DMS153 (cell line): ENCODE measurements at regions not wholly inside any gene's neighbourhood (a gene's known extent, or its start where the extent isn't known, plus 50 kb on each side); places are given as distances from the start of the nearest gene placed in this dataset.

Experiments used
- DNase-seq: peaks from one replicate; lab custom pipeline; 2025; lab: John Stamatoyannopoulos, UW

DNA sequence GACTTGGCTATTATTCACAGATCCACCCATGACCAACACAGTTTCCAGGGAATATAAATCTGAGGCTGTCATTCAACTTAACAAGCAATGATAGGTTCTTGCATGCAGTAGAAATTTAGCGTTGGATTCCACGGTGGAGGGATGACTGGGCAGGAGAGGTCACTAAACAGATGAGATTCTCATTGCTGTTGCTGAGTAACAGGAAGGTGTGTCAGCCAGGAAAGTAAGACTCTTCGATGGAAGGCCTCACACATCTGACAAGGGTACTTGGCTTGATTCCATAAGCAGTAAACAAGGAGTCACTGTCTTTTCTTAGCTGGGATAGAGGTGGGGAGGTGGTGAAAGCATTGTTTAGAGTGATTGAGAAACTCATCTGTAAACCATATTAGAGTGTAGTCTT, 1152.0 kb downstream of the SORCS3 start:
- DNase-seq = no peak

DNA sequence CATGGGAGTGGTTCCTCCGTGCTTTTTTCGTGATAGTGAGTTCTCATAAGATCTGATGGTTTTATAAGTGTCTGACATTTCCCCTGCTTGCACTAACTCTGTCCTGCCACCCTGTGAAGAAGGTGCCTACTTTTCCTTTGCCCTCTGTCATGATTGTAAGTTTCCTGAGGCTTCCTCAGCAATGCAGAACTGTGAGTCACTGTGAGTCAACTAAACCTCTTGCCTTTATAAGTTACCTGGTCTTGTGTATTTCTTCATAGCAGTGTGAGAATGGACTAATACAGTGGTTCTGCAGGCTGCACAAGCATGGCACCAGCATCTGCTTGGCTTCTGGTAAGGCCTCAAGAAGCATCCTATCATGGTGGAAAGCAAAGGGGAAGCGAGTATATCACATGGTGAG, 1144.6 kb downstream of the SORCS3 start:
- DNase-seq = no peak

DNA sequence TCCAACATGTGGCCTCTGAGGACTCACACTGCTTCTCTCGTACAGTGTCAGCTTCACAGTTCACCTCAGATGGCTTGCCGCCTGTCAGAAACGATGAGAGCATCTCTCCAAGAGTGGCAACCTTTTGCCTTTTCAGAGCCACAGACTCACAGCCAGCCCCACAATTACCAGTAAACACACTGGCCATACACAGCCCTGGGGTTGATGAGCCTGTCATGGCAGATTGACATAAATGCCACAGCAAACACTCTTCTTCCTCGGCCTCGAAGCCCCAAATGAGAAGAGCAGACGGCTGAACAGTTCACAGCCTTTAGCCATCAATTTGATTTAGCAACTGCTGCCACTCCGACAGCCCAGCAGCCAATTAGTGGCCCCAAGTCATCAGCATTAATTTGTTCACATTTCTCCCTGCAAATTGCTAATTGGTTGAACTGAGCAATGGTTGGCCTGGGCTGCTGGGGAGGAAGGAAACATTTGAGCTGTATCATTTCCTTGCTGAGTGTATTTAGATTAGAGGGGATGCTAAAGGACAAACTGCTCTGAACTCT, 1142.9 kb downstream of the SORCS3 start:
- no peak for DNase-seq

DNA sequence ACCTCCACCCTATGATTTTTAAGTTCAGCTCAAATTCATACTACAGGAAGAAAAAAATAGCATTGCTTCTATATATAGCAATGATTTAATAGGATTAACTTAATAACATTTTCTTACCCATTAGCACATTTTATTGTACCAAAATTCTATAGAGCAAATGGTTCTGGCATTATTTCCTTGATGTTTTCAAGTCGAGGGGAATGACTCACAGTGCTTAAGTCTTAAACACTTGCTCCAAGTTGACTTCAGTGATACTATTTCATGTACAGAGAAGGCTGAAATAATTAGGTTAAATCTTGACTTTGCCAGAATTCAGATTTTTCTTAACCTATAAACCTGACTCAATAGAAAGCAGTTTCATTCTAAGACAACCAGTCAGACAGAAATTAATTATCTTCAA, 1133.8 kb downstream of the SORCS3 start:
- DNase-seq = no peak

DNA sequence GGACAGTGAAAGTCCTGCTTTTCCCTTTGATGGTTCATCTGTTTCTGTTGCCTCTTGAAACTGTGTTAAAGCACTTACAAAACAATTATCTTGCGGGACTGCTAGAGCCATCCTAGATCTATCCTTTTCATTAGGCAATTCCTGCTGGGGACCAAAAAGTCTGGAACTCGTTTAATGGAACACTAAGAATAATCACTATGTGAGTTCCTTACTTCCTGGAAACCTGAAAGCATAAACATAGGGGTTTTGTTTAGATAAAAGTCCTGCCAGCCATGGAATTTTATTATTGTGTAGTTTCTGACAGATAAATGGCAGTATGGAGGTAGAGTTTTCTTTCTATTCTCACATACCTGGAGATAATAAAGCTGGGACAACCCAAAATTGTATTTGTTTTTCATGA, 1133.3 kb downstream of the SORCS3 start:
- DNase-seq = no peak

DNA sequence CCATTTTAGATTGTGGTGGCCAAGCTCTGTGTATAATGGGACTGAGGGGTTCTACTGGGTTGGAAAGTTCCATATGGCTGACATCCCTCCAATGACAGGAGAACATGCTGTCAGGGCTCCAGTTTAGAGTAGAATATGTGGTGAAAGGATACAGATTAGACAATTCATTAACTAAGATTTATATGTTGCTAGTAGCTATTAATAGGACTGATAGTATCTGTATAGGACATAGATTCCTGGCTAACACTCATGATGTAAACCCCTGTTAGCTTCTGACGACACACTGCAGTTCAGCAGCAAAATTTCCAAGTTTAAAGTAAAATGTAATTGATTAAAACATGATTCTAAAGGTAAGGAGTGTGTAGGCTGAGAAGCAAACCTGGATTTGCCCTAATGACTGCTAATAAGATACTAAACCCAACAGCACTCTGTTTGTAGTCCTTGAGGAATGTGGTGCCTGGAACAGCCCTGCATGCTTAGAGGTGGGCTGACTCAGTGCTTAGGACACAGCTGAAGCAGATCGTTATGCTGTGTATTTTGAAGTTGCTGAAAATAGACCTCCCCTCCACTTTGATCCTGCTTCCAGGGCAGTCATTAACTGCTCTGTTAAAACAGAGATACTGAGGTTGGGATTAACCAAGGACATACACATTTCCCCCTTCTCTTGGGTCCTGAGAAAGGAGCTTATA, 1129.6 kb downstream of the SORCS3 start:
- DNase-seq = no peak

DNA sequence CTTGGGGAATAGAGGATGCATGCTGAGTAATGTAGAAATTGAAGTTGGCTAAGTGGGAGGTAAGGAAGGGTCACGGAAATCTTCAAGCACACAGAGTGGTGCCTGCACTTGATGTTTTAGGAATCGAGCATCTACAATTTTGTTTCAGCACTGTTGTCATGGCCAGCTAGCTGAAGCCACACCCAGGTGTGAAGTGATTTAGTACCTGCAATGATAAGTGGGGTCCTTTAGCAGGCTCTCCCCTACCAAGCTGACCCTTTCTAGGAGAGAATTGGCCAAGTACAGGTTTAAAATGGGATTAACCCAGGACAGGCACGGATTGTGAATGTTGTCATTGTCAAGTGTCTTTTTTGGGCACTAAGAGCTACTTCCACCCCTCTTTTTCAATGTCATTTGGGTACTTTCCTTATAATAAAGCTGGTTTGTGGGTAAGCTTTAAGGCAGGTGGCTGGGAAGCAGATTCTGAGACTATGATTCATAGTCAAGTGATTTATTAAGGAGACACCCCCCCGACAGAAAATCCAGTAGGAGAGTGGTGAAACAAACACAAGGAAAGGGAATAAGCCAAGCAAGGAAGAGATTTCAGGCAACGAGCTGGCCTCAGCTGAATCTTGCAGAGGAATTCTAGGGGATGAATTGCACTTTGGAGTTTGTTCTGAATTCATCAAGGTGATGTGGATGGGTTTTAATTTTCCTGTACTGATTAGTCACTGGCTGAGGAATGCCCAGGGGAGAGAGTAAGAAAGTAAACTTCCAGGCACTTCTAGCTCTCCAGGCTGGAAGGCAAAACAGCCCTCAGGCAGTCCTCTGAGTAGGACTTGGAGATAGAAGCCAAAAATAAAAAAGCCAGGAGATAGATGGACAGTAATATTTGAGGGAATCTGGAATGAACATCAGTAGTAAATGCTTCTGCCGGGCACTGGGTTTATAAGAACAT, 1128.4 kb downstream of the SORCS3 start:
- no peak for DNase-seq

DNA sequence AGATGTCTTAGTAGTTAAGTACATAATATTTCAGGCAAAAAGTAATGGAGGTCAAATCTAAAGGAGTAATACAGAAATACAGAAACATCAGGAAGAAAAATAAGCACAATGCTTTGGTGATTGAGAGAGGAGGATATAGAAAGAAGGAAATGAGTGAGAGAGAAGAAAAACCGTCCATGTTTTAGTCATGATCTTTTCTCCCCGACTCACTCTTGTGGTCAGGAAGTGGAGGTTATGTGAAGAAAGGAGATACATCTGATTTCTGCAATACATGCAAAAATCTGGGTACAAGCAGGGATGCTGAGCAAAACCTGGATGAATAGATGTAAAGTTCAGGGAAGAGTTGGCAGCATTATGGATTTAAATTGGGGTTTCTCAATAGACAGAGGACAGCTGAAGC, 1122.5 kb downstream of the SORCS3 start:
- DNase-seq = no peak

DNA sequence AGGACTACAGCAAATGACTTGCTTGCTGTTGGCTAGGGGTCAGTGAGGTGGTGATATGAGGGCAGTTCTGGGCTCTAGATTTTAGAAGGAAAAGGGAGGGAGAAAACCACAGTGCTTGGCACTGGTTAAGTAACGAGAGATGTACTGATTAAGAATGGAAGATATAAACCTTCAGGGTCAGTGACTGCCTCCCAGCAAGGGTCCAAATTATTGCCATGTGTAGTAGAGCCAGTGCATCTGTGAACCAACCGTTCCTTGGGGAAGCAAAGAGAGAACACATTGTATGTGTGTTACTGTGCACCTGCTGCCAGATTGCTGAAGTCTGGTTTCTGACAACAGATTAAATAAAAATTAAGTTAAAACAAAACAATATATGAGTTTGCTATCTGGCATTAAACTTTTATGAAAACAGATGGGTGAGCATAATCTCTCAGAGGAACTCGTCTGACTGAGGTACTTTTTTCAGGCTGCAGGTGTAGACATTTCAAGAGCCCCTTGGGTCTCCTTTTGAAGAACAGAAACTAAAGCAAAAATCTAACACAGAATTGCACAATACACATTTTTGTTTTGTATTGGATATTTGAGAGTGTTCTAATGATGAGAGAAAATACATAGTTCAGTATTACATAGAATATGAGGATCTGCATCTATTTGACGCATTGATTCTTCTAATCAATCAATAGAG, 1120.6 kb downstream of the SORCS3 start:
- DNase-seq = no peak

DNA sequence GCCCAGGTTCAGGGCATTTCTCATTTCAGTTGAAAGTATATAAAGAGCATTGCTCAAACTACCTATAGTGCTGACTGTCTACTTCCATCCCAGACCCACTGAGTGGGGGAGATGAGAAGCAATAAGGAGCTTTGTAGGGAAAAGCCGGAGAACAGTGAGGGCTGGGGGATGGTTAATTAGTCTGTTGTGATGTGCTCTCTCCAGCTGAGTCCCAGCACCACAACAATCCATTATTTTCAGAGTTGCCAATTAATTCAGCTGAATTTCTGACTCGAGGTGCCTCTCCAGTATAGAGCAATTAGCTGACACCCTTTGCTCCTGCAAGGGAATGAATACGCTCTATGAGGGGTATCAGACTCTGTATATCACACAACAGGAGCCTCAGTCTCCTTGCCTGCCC, 1118.6 kb downstream of the SORCS3 start:
- no peak for DNase-seq

DNA sequence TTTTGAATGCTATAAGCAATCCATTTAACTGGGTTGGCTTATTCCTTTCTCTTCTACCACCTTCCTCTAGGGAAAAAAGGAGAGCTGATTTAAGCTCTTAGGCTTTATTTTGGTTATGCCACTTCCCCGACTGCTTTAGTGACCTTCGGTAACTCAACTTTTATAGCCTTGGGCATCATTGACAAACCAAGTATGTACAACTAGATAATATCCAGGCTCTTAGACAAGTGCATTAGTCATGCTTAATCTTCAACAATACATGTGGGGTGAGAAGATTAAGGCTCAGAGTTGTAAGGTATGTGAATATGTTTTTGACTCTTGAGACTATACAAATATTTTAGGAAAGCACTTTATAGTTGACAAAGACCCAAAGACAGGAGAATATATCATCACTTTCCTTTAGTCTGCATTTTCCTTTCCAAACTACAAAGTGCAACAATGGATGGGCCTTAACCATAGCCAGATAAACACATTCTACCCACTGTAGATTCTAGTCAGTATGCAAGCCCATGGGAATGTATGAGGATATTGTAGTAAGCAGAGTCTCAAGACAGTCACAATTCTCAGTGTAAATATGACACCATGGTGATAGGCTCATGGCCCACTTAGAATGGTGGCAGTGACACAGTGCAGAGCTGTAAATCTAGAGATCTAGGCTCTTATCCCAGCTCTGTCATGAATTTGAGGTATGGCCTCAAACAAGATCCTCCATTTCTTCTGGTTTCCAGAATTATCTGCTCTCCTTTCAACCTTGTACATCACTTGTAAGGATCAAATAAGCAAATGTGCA, 1117.3 kb downstream of the SORCS3 start:
- DNase-seq = no peak

DNA sequence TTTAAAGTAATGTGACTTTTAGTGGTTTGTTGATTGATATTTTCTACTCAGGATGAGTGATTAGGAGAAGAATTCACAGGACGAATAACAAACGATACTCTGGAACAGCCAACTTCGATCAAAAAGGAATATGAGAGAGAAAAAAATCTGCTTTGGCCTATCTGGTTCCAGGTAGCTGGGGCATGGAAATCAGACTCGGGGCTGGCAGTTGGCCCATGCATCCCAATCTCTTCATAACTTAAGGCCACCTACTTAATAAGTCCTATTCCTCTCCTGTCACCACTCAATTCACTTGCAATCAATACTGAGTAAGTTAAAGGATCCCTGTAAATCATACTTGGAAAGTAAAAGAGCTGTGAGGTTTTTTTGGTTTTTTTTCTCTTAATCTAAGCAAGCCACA, 1116.2 kb downstream of the SORCS3 start:
- DNase-seq = no peak

DNA sequence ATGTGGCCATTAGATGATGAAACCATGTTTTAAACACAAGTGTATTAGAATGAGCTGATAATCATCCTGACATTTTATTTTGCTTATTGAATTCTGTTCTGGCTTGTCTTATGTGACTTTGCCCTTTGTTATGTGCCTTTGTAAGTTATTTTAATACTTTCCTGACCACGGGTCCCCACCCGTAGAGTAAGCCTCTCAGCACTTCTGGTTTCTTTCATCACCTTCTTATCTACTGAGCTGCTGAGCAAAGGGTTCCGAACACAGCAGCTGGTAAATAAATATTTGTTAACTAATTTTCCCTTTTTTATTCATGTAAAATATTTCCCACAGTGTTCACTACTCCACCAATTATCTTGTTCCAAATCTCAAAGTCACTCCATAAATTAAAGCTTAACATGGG, 1115.3 kb downstream of the SORCS3 start:
- no peak for DNase-seq

DNA sequence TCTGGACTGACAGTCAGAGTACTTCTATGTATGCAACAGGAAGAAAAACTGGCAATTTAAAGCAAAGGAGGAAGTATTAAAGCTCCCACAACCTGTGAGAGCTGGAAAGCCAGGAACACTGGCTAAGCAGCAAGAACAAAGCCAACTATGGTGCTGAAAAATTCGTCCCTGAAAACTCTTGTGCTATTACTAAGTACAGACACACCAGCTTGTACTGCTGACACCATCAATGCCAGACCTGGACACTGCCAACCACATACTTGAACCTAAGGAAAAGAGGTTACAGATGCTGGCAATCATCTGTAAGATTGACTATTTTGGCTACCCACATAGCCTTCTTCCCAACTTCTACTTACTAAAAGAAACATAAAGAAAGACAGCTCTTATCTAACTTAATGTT, 1110.6 kb downstream of the SORCS3 start:
- no peak for DNase-seq

DNA sequence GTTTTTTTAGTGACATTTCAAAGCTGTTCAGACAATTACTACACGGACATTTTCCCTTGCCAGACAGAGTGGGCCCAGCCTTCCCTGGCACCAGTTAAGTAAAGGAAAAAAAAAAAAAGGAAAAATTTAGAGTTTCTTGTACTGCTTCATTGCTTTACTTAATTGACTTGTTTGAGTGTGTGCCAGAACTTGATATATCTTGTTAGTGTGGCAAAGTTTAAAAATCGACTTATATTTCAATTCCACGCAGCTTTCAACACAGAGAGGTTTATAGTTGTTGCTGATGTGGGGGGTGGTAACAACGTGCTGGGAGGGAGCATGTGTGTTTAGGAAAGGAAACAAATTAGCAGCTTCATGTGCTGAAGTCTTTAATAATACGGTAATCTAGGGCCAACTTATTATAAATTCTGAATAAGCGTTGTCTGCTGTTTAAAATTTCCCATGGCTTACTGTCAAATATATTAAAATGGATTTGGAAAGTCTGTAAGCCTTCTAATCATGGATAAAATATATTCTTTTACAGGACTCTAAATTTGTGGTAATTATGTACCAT, 1104.6 kb downstream of the SORCS3 start:
- DNase-seq = no peak

DNA sequence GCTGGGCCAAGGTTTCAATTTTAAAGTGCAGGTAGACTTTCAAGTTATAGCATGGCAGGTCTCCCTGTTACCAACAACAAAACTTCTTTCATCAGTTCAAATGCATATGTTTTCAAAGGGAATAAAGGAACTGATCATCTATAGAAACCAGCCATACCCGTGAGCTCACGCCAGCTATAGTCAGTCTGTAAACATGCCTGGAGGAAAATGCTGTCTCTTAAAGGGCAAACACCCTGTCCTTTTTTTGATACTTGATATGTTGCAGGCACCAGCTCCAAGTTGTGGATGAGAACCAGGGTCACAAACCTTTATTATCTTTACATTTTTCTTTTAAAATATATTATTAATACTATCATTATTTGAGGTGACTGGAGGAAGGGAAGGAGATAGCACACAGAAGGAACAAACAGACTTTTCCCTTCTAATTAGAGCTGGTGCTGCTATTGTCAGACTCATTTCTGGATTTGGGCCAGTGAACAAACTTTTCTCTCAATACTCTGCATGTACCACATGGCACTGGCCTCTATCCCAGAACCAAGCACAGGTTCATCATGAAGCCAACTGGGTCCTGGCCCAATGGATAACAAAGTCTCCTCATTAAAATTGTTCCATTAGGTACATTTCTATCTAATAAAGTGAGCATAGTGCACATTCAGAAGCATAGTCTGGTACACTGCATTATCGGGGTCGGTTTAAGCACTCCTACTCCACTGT, 1102.4 kb downstream of the SORCS3 start:
- DNase-seq = no peak

DNA sequence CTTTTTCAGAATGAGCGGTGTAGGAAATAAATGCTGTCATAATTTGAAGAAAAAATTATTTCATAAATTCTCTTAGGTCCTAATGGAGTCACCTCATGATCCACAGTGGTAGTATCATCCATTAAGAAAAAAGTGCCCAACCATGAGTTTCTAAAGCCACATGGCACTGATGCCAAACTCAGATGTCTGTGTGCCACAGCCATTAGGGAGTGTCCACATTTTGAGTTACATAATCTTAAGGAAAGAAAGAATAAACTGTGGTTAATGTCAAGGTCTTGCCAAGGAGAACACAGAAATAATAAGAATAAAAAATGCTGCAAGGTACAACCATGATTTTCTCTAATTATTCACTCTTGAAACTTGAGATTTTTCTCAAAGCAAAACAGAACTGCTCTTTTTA, 1101.8 kb downstream of the SORCS3 start:
- no peak for DNase-seq

DNA sequence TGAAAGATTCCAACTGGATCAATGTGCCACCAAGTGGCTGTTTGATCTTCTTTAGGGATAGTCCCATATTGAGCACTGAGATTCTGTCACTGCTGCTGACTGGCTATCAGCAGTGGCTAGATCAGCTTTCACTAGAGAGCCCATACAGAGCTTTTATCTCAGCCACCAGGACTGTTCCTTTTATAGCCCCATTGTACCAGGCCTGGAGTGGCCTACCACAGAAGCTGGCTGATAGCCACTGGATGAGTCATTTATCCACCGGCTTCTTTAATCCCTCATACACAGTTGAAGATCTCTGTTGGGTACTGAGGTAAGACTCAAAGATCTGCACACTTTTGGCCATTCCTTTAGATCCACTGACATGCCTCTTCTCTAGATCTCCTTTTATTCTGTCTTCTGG, 1101.1 kb downstream of the SORCS3 start:
- DNase-seq = no peak

DNA sequence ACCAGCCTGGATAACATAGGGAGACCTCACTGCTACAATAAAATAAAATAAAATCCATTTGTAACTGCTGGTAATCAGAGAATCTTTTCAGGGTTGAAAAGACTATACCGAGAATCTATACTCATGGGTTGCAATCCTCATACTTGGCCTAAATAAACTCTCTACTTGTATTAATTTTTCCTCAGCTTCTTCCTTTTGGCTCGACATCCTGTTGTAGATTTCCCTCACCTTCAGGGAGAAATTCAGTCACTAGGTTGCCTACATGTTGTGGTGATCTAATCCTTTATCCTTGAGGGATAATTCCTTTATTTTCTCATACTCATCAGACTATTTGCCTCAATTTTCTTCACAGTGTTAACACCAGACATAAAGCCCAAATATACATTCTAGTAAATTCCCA, 1093.4 kb downstream of the SORCS3 start:
- DNase-seq = no peak

DNA sequence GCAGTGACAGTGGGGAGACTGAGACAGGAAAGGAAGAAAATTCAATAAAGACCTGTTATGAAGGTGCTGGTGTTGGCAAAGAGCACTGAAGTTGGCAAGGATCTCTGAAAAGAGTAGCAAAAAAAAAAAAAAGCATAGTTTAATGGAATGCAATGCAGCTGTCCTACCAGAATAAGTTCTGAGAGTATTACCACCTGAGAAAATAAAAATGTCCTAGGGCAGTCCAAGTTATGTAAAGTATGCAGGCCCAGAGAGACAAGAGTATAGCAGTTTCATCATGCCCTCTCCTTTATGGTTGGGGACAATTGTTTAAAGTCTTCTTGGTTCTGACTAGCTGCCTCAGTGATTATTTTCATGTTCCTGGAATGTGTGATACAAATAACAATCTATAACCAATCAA, 1092.8 kb downstream of the SORCS3 start:
- DNase-seq = no peak

DNA sequence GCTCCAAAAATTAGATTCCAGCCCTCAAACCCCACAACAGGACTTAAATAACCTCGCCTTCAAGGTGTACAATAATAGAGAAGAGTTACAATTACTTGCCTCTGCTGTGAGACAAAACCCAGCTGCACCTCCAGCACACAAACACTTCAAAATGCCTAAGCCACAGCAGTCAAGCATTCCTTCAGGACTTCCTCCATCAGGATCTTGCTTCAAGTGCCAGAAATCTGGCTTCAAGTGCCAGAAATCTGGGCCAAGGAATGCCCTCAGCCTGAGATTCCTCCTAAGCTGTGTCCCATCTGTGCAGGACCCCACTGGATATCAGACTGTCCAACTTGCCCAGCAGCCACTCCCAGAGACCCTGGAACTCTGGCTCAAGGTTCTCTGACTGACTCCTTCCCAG, 1088.3 kb downstream of the SORCS3 start:
- no peak for DNase-seq
